GM12874 (cell line): ENCODE measurements at regions not wholly inside any gene's neighbourhood (a gene's known extent, or its start where the extent isn't known, plus 50 kb on each side); places are given as distances from the start of the nearest gene placed in this dataset.

ENCODE experiments used
- CTCF ChIP-seq: IDR thresholded peaks from 2 replicates; pipeline ENCODE4 v1.5.1; 2011; ENCODE audit warnings: low read depth, mild to moderate bottlenecking, control low read depth, low read length, moderate library complexity; ENCODE audit not compliant: insufficient read depth

GRCh38 chr2:189372688-189373257 lies 68.5 kb upstream of the WDR75 start:
- no peak for TF ChIP-seq CTCF

- TF ChIP-seq CTCF, result no peak
Measured at GRCh38 chr2:189374481-189374880, 66.8 kb upstream of the WDR75 start.

- TF ChIP-seq CTCF, result no peak
Measured at GRCh38 chr2:189375842-189376241, 65.4 kb upstream of the WDR75 start.

GRCh38 chr2:189379287-189379630 lies 62.0 kb upstream of the WDR75 start:
- no peak for TF ChIP-seq CTCF

- no peak for TF ChIP-seq CTCF
Measured at GRCh38 chr2:189379731-189380261, 61.5 kb upstream of the WDR75 start.

DNA sequence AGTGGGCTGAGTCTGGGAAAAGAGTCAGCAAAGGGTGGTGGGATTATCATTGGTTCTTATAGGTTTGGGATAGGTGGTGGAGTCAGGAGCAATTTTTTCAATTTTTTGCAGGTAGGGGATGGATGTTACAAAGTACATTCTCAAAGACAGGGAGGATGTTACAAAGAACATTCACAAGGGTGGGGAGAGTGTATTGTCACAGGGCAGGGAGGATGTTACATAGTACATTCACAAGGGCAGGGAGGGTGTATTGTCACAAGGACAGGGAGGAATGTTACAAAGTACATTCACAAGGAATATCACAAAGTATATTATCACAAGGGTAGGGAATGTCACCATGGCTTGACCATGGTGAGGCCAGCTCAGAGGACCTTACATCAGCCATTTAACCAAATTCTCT lies 58.6 kb upstream of the WDR75 start:
- no peak for TF ChIP-seq CTCF

- TF ChIP-seq CTCF, result no peak
Measured at GRCh38 chr2:189386741-189387140, 54.5 kb upstream of the WDR75 start.
